AG04449 (cell line): ENCODE measurements at regions not wholly inside any gene's neighbourhood (a gene's known extent, or its start where the extent isn't known, plus 50 kb on each side); places are given as distances from the start of the nearest gene placed in this dataset.
"Not testable (repeated sequence)": the region's sequence is repeated elsewhere in the genome, so short reads cannot be mapped to it uniquely, and the experiment has no call there.

Experiments
- CTCF ChIA-PET: fragments of 350-600 bp; formaldehyde crosslinking; extraction: SDS; loops from one replicate; lab custom pipeline; 2021; ENCODE audit warnings: antibody characterized with exemption; lab: Yijun Ruan, JAX
- POLR2A ChIA-PET: fragments of 400-600, 350-600 bp; formaldehyde crosslinking; extraction: SDS; loops from one replicate; lab custom pipeline; 2020; ENCODE audit warnings: antibody characterized with exemption, inconsistent platforms; lab: Yijun Ruan, JAX
- DNase-seq: peaks from one replicate; pipeline ENCODE4 v3.0.0-alpha.2; 2010; ENCODE audit warnings: low read depth, low spot score
- H3K4me3 ChIP-seq: 2 replicates; pipeline ENCODE4 v1.5.1; 2011; ENCODE audit warnings: low read depth, mild to moderate bottlenecking, control low read depth, low read length
- TF ChIP-seq, protein P1 (sequence below): IDR thresholded peaks from one replicate; pipeline ENCODE4 v1.5.1; 2011; ENCODE audit warnings: mild to moderate bottlenecking, moderate library complexity, low read length, control low read depth, inconsistent platforms; ENCODE audit not compliant: insufficient read depth; ENCODE audit errors: missing control alignments

DNA sequence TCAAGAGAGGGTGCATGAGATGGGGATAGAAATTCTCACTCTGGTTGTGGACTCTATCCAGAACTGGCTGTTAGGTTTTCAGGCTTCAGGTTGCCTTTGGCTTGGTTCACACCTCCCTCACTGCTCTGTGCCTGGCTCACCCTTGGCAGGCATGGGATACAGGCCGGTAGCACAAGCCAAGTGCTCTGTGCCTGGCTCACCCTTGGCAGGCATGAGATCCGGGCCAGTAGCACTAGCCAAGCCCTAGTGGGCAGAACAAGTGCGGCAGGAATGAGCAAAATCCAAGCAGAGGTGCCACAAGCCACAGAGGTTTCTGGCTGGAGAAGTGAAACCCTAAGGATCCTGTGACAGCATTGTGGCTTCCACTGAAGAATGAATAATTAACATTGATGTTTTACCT, 1642.3 kb downstream of the C4orf33 start:
- ChIA-PET POLR2A (no interaction called here), CTCF (no interaction called here)
- TF ChIP-seq, protein P1, sequence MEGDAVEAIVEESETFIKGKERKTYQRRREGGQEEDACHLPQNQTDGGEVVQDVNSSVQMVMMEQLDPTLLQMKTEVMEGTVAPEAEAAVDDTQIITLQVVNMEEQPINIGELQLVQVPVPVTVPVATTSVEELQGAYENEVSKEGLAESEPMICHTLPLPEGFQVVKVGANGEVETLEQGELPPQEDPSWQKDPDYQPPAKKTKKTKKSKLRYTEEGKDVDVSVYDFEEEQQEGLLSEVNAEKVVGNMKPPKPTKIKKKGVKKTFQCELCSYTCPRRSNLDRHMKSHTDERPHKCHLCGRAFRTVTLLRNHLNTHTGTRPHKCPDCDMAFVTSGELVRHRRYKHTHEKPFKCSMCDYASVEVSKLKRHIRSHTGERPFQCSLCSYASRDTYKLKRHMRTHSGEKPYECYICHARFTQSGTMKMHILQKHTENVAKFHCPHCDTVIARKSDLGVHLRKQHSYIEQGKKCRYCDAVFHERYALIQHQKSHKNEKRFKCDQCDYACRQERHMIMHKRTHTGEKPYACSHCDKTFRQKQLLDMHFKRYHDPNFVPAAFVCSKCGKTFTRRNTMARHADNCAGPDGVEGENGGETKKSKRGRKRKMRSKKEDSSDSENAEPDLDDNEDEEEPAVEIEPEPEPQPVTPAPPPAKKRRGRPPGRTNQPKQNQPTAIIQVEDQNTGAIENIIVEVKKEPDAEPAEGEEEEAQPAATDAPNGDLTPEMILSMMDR: no peak
- no peak for DNase-seq
- no peak overlapping the region for H3K4me3 ChIP-seq

DNA sequence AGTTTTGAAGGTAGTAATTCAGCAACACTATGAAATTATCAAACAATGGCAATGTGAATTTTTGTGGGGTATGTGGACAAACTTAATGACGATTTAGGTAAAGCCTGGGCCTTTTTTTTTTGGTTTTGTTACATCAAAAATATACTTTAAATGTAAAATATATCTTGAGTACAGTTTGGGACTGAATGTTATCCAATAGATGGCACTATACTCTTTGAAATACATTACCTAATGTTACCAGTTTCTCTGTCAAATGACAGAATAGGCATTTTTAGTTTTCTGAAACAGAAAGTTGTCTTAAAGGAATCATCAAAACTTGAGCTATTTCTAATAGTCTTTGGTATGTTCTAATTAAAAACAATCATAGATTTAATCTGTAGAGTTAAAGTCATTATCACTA, 1651.9 kb downstream of the C4orf33 start:
- no peak for DNase-seq
- TF ChIP-seq, protein P1: no peak
- ChIA-PET CTCF (no interaction called here), POLR2A (no interaction called here)
- no peak overlapping the region for H3K4me3 ChIP-seq

DNA sequence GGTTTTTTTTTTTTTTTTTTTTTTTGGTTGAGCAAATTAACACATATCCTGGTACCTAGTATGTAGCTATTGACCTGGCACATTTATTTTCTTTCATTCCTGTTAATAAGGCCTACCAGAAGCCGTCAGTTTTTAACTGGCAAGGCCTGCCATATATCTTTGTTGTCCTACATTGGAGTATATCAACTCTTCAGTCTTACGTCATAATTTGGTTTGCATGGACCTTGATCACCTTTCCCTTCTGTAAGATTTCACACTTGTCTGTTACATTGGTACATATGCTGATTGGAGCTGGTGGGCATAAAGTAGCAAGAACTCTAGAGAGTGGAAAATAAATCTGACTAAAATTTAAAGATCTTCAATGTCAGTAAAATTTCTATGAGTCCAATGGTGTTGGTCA, 1658.0 kb downstream of the C4orf33 start:
- CTCF ChIA-PET: no interaction called here
- DNase-seq: no peak
- no peak overlapping the region for H3K4me3 ChIP-seq
- TF ChIP-seq, protein P1: no peak
- POLR2A ChIA-PET: no interaction called here

DNA sequence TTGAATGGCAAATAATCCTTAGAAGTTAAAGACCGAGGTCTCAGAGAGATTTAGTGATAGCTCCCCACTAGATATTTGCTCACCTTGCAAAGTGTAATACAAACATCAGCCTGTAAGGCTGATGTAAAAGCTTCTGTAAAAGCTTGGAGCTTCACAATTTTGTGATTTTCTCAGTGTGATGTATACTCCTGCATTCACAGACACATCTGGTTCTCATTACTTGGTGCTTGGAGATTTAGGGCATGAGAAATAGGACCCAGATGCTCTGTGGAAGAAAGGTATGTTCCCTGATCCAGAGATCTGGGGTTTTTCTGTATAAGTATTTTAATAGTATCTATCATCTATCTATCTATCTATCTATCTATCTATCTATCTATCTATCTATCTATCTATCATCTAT, 1664.3 kb downstream of the C4orf33 start:
- no peak overlapping the region for H3K4me3 ChIP-seq
- DNase-seq: no peak
- ChIA-PET CTCF (no interaction called here), POLR2A (no interaction called here)
- TF ChIP-seq, protein P1: no peak

DNA sequence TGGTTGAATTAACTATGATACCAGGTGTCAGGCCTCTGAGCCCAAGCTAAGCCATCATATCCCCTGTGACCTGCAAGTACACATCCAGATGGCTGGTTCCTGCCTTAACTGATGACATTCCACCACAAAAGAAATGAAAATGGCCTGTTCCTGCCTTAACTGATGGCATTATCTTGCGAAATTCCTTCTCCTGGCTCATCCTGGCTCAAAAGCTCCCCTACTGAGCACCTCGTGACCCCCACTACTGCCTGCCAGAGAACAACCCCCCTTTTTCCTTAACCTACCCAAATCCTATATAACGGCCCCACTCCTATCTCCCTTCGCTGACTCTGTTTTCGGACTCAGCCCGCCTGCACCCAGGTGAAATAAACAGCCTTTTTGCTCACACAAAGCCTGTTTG, 1671.4 kb downstream of the C4orf33 start:
- CTCF ChIA-PET, H3K4me3 ChIP-seq, POLR2A ChIA-PET, DNase-seq: not testable (repeated sequence)

DNA sequence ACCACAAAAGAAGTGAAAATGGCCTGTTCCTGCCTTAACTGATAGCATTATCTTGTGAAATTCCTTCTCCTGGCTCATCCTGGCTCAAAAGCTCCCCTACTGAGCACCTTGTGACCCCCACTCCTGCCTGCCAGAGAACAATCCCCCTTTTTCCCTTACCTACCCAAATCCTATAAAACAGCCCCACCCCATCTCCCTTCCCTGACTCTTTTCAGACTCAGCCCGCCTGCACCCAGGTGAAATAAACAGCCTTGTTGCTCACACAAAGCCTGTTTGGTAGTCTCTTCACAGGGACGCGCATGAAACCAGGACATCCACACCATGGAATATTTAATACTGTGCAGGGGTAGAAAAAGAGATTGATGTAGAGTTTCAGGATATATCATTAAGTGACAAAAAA, 1677.0 kb downstream of the C4orf33 start:
- H3K4me3 ChIP-seq, DNase-seq, POLR2A ChIA-PET, CTCF ChIA-PET: not testable (repeated sequence)

DNA sequence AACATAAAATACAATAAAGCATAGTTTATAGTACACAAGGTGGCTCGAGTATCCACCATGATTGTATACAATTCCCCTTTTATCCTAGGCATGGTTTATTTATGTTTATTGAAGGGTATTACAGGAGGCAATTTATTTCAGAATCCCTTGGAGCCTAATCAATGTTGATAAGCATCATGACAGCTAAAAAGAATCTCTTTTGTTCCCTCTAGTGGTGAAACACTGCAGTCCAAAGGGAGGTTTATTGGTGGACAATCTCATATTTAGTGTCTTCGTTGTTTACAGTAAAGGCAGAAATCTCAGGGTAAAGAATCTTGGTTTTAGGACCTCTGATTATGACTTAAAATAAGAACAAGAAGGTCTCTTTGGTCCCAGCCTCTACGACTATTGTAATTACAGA, 1712.5 kb downstream of the C4orf33 start:
- H3K4me3 ChIP-seq: no peak overlapping the region
- ChIA-PET CTCF (no interaction called here), POLR2A (no interaction called here)
- DNase-seq: no peak
- TF ChIP-seq, protein P1: peak; percentile 12
